H1 (cell line): ENCODE measurements at regions not wholly inside any gene's neighbourhood (a gene's known extent, or its start where the extent isn't known, plus 50 kb on each side); places are given as distances from the start of the nearest gene placed in this dataset.

Experiments used
- CTCF ChIA-PET: fragments of 300-600 bp; sonication (Branson Sonifier 250); formaldehyde crosslinking; loops from one replicate; lab custom pipeline; 2021; ENCODE audit not compliant: partially characterized antibody; lab: Charles Lee
- POLR2A ChIA-PET: fragments of 300-600 bp; sonication (Branson Sonifier 250); formaldehyde crosslinking; loops from one replicate; lab custom pipeline; 2021; ENCODE audit warnings: inconsistent platforms; ENCODE audit not compliant: partially characterized antibody; lab: Charles Lee
- DNase-seq, 2 experiments: peaks; one replicate each; pipeline versions ENCODE4 v3.0.0 to v3.0.0-alpha.2; 2010 to 2022; ENCODE audit warnings: low spot score in 2 of 2, low read depth in 1 of 2, mixed read lengths in 1 of 2
- FAIRE-seq: peaks from 2 replicates; lab custom pipeline; 2011; peaks lifted over from hg19 to GRCh38; lab: Jason Lieb, UNC
- H2AFZ ChIP-seq: 2 replicates; pipeline ENCODE4 v1.8.1; 2012; ENCODE audit warnings: low read length, inconsistent platforms
- H2AK5ac ChIP-seq: 2 replicates; pipeline ENCODE4 v1.6.1; 2013; ENCODE audit warnings: low read depth, low read length
- H2BK120ac ChIP-seq: replicated peaks from 2 replicates; pipeline ENCODE3; 2013; ENCODE audit warnings: low read depth, low read length, inconsistent platforms
- H2BK12ac ChIP-seq: 2 replicates; pipeline ENCODE4 v1.6.1; 2013; ENCODE audit warnings: low read depth, low read length
- H2BK15ac ChIP-seq: 2 replicates; pipeline ENCODE4 v1.6.1; 2013; ENCODE audit warnings: low read length
- H2BK20ac ChIP-seq: 2 replicates; pipeline ENCODE4 v1.6.1; 2013; ENCODE audit warnings: low read length
- H2BK5ac ChIP-seq: 2 replicates; pipeline ENCODE4 v1.6.1; 2013; ENCODE audit warnings: low read depth, low read length
- H3K14ac ChIP-seq: 2 replicates; pipeline ENCODE4 v1.6.1; 2013; ENCODE audit warnings: inconsistent platforms; ENCODE audit not compliant: insufficient read length
- H3K18ac ChIP-seq: 2 replicates; pipeline ENCODE4 v1.6.1; 2013; ENCODE audit warnings: low read length; ENCODE audit errors: extremely low read depth
- H3K23ac ChIP-seq: 2 replicates; pipeline ENCODE4 v1.6.1; 2013; ENCODE audit warnings: inconsistent platforms; ENCODE audit not compliant: insufficient read length
- H3K23me2 ChIP-seq: 2 replicates; pipeline ENCODE4 v1.6.1; 2013; ENCODE audit warnings: low read depth, low read length
- H3K27ac ChIP-seq: 2 replicates; pipeline ENCODE4 v1.6.1; 2011; ENCODE audit warnings: low read depth, low read length, inconsistent platforms
- H3K27me3 ChIP-seq, 4 experiments: replicated peaks in 1 of 4; 1 replicate in 1 of 4; 2 replicates in 3 of 4; pipeline versions ENCODE4 v1.6.1 to v1.8.1; 2011 to 2013; ENCODE audit warnings: low read length in 3 of 4, mild to moderate bottlenecking in 3 of 4, inconsistent platforms in 2 of 4, mixed read lengths in 2 of 4, moderate library complexity in 1 of 4; ENCODE audit not compliant: control insufficient read depth in 3 of 4, insufficient read depth in 3 of 4; ENCODE audit errors: extremely low read depth in 1 of 4
- H3K36me3 ChIP-seq, 4 experiments: 2 replicates each; pipeline versions ENCODE4 v1.6.1 to v1.8.1; 2011 to 2013; ENCODE audit warnings: mild to moderate bottlenecking in 4 of 4, low read length in 3 of 4, moderate library complexity in 2 of 4, control low read depth in 1 of 4, inconsistent platforms in 1 of 4; ENCODE audit not compliant: insufficient read depth in 4 of 4, control insufficient read depth in 2 of 4
- H3K4ac ChIP-seq: replicated peaks from 2 replicates; pipeline ENCODE3; 2013; ENCODE audit warnings: low read length, low read depth, mixed read lengths, inconsistent platforms; ENCODE audit not compliant: insufficient read length
- H3K4me1 ChIP-seq, 4 experiments: replicated peaks in 1 of 4; 1 replicate in 1 of 4; 2 replicates in 3 of 4; pipeline versions ENCODE4 v1.6.1 to v1.8.1; 2011 to 2013; ENCODE audit warnings: low read length in 3 of 4, inconsistent platforms in 2 of 4, mixed read lengths in 1 of 4; ENCODE audit not compliant: insufficient read depth in 4 of 4, control insufficient read depth in 3 of 4
- H3K4me2 ChIP-seq, 2 experiments: 2 replicates each; pipeline versions ENCODE4 v1.6.1 to v1.8.1; 2011 to 2013; ENCODE audit warnings: low read depth in 2 of 2, low read length in 2 of 2, control low read depth in 1 of 2, inconsistent platforms in 1 of 2, mild to moderate bottlenecking in 1 of 2; ENCODE audit not compliant: insufficient read depth in 1 of 2
- H3K4me3 ChIP-seq, 4 experiments: fragments of 200-600, 300-600 bp in 1 of 4; sonication (generic), shearing (Covaris generic), sonication (Bioruptor Twin) in 1 of 4; 2 replicates each; pipeline versions ENCODE4 v1.5.1 to v1.8.1; 2011 to 2016; ENCODE audit warnings: low read length in 4 of 4, low read depth in 3 of 4, control low read depth in 2 of 4, inconsistent platforms in 2 of 4, mild to moderate bottlenecking in 2 of 4, mixed read lengths in 1 of 4, moderate library complexity in 1 of 4; ENCODE audit not compliant: insufficient read depth in 2 of 4; ENCODE audit errors: extremely low read depth in 1 of 4
- H3K56ac ChIP-seq: replicated peaks from 2 replicates; pipeline ENCODE3; 2013; ENCODE audit warnings: low read depth, mild to moderate bottlenecking, mixed read lengths, low read length, inconsistent platforms; ENCODE audit not compliant: insufficient read length
- H3K79me1 ChIP-seq: 2 replicates; pipeline ENCODE4 v1.6.1; 2013; ENCODE audit warnings: low read depth, low read length, control low read depth
- H3K79me2 ChIP-seq, 2 experiments: 2 replicates each; pipeline versions ENCODE4 v1.6.1 to v1.8.1; 2012 to 2013; ENCODE audit warnings: low read length in 2 of 2, mild to moderate bottlenecking in 2 of 2, inconsistent platforms in 1 of 2; ENCODE audit not compliant: insufficient read depth in 2 of 2, control insufficient read depth in 1 of 2
- H3K9ac ChIP-seq, 4 experiments: replicated peaks in 1 of 4; 1 replicate in 1 of 4; 2 replicates in 3 of 4; pipeline versions ENCODE4 v1.6.1 to v1.8.1; 2011 to 2013; ENCODE audit warnings: low read depth in 3 of 4, low read length in 3 of 4, control low read depth in 2 of 4, mild to moderate bottlenecking in 2 of 4, moderate library complexity in 2 of 4, inconsistent platforms in 1 of 4; ENCODE audit errors: extremely low read depth in 1 of 4
- H3K9me3 ChIP-seq, 2 experiments: 2 replicates each; pipeline versions ENCODE4 v1.6.1 to v1.8.1; 2012 to 2013; ENCODE audit warnings: mild to moderate bottlenecking in 2 of 2, moderate library complexity in 2 of 2, control low read depth in 1 of 2, inconsistent platforms in 1 of 2, low read depth in 1 of 2, low read length in 1 of 2, mixed read lengths in 1 of 2; ENCODE audit not compliant: insufficient read depth in 2 of 2
- H4K20me1 ChIP-seq, 2 experiments: replicated peaks in 1 of 2; 2 replicates each; pipeline versions ENCODE3 to v1.8.1; 2011 to 2013; ENCODE audit warnings: inconsistent platforms in 2 of 2, low read length in 2 of 2, mild to moderate bottlenecking in 1 of 2; ENCODE audit not compliant: insufficient read depth in 2 of 2, control insufficient read depth in 1 of 2
- H4K5ac ChIP-seq: 2 replicates; pipeline ENCODE4 v1.6.1; 2013; ENCODE audit warnings: low read length, low read depth, mixed read lengths, inconsistent platforms; ENCODE audit not compliant: insufficient read length
- H4K8ac ChIP-seq: 2 replicates; pipeline ENCODE4 v1.8.0; 2013; ENCODE audit warnings: mild to moderate bottlenecking, moderate library complexity, low read length, inconsistent platforms; ENCODE audit not compliant: insufficient read depth; ENCODE audit errors: extremely low read depth
- H4K91ac ChIP-seq: replicated peaks from 2 replicates; pipeline ENCODE3; 2013; ENCODE audit warnings: low read length, mixed read lengths, inconsistent platforms; ENCODE audit not compliant: insufficient read length
- ATF2 ChIP-seq: IDR thresholded peaks from 2 replicates; pipeline ENCODE4 v1.6.1; 2012; ENCODE audit warnings: low read length, inconsistent platforms
- CHD1 ChIP-seq: IDR thresholded peaks from 2 replicates; pipeline ENCODE4 v1.6.1; 2012; ENCODE audit warnings: low read depth, low read length, improper control_type of control experiment
- CHD2 ChIP-seq: IDR thresholded peaks from 2 replicates; pipeline ENCODE4 v1.6.1; 2012; ENCODE audit warnings: low read length, improper control_type of control experiment
- CREB1 ChIP-seq: IDR thresholded peaks from 2 replicates; pipeline ENCODE4 v1.6.1; 2012; ENCODE audit warnings: inconsistent platforms
- FOSL1 ChIP-seq: IDR thresholded peaks from 2 replicates; pipeline ENCODE4 v1.6.1; 2011; ENCODE audit warnings: mild to moderate bottlenecking, low read depth, low read length, moderate library complexity; ENCODE audit not compliant: insufficient read depth
- JUN ChIP-seq: IDR thresholded peaks from 2 replicates; pipeline ENCODE4 v1.6.1; 2011; ENCODE audit warnings: low read depth, mild to moderate bottlenecking, improper control_type of control experiment, low read length
- KDM1A ChIP-seq: fragments of 200-600, 300-600 bp; sonication (generic); IDR thresholded peaks from 2 replicates; pipeline ENCODE4 v1.7.1; 2016; ENCODE audit warnings: mild to moderate bottlenecking, low read length, borderline replicate concordance
- NANOG ChIP-seq: IDR thresholded peaks from 2 replicates; pipeline ENCODE4 v1.6.1; 2011; ENCODE audit warnings: low read length, low read depth, mild to moderate bottlenecking, inconsistent platforms; ENCODE audit not compliant: insufficient read depth, poor library complexity, severe bottlenecking
- PHF8 ChIP-seq: fragments of 200-600 bp; sonication (generic); conservative IDR thresholded peaks from 2 replicates; pipeline ENCODE4 v1.7.1; 2012; ENCODE audit warnings: low read depth, mild to moderate bottlenecking, inconsistent platforms, low read length, moderate library complexity
- RNF2 ChIP-seq: fragments of 200-900, 300-1000 bp; sonication (generic); IDR thresholded peaks from 2 replicates; pipeline ENCODE4 v1.7.1; 2016; ENCODE audit warnings: borderline replicate concordance, low read depth, mild to moderate bottlenecking, antibody characterized with exemption, low read length; ENCODE audit not compliant: poor library complexity, severe bottlenecking; ENCODE audit errors: missing control alignments
- WGBS, 2 experiments: shearing (Covaris generic) in 1 of 2; methylation state at CpG; one replicate each; pipeline versions ENCODE4 v1.1.6 to v1.1.7; 2013 to 2015; ENCODE audit warnings: low lambda C conversion rate in 2 of 2, mixed read lengths in 2 of 2, inconsistent platforms in 1 of 2, low coverage in 1 of 2, missing lambda C conversion rate in 1 of 2; ENCODE audit not compliant: insufficient replicate concordance in 2 of 2, insufficient coverage in 1 of 2, insufficient read length in 1 of 2; ENCODE audit errors: extremely low coverage in 1 of 2, missing lambda C conversion rate in 1 of 2; 5-methylcytosine and 5-hydroxymethylcytosine counted together

GRCh38 chr9:119963798-119964372 lies 594.6 kb upstream of the BRINP1 start:
- H2BK20ac ChIP-seq = peak overlapping the region; percentile 97
- peak overlapping the region; percentile 85 for H2BK120ac ChIP-seq
- H3K27me3 ChIP-seq = no peaks in the 10 kb centered on the region
- peak overlapping the region; percentile 98 for H4K91ac ChIP-seq
- H3K4ac ChIP-seq = peak overlapping the region; percentile 20
- peak overlapping the region; percentile 98 for H3K18ac ChIP-seq
- H4K5ac ChIP-seq = peak overlapping the region; percentile 74
- no peaks in the 10 kb centered on the region for H3K23me2 ChIP-seq
- H2AK5ac ChIP-seq = peak overlapping the region; percentile 87; the same call in 1 of the 2 replicates
- peaks cover 10 to 11% of the 10 kb centered on the region in 2 experiments for H3K9me3 ChIP-seq
- H2BK12ac ChIP-seq = peak overlapping the region; percentile 94
- WGBS, 2 experiments = 3% methylated on average over 5 of the region's 5 CpGs; no CpG with 5 or more reads in 1 of the 2 experiments
- POLR2A ChIA-PET = interaction anchor here (0.7 to 1.3 kb wide), 3 partner anchors 9 to 475 kb away, joined by 3 read pairs; no protein-coding TSS in a partner anchor
- peaks cover 1 to 12% (median 10%) of the 10 kb centered on the region in 4 experiments; a peak in 4 of 7 replicates for H3K4me1 ChIP-seq
- no peak overlapping the region for H3K23ac ChIP-seq
- H3K4me2 ChIP-seq = peak overlapping the region; percentile 32 to 49; a peak in 3 of 4 replicates
- FAIRE-seq (peak; percentile 95), DNase-seq (peak; percentile 74 to 92)
- no peak overlapping the region for H3K56ac ChIP-seq
- CTCF ChIA-PET = interaction anchor here (0.6 to 1.9 kb wide), 7 partner anchors 13 to 594 kb away, joined by 3 to 5 read pairs (median 3); no protein-coding TSS in a partner anchor
- H2AFZ ChIP-seq = no peak overlapping the region
- no peak overlapping the region for H4K8ac ChIP-seq
- no peaks in the 10 kb centered on the region for H3K79me2 ChIP-seq
- peak overlapping the region; percentile 57 for H3K27ac ChIP-seq
- H3K4me3 ChIP-seq = no peak overlapping the region; a peak in 1 of 8 replicates
- peak overlapping the region; percentile 95 for H2BK5ac ChIP-seq
- no peak overlapping the region for H2BK15ac ChIP-seq
- no peaks in the 10 kb centered on the region for H4K20me1 ChIP-seq
- no peaks in the 10 kb centered on the region for H3K79me1 ChIP-seq
- peak overlapping the region in 1 of 4 experiments; percentile 44; a peak in 2 of 7 replicates for H3K9ac ChIP-seq
- no peak overlapping the region for H3K14ac ChIP-seq
- H3K36me3 ChIP-seq = peaks cover 0 to 5% (median 0%) of the 10 kb centered on the region in 4 experiments; a peak in 1 of 8 replicates
- TF ChIP-seq KDM1A (peak; percentile 97), CREB1 (no peak; the same call in 1 of the 2 replicates), ATF2 (peak; percentile 87; the same call in 1 of the 2 replicates), RNF2 (no peak), CHD2 (no peak), NANOG (peak; percentile 83), FOSL1 (no peak), PHF8 (no peak), JUN (no peak), CHD1 (no peak)
